ENCODE measurements at regions not wholly inside any gene's neighbourhood (a gene's known extent, or its start where the extent isn't known, plus 50 kb on each side); places are given as distances from the start of the nearest gene placed in this dataset.

DNA sequence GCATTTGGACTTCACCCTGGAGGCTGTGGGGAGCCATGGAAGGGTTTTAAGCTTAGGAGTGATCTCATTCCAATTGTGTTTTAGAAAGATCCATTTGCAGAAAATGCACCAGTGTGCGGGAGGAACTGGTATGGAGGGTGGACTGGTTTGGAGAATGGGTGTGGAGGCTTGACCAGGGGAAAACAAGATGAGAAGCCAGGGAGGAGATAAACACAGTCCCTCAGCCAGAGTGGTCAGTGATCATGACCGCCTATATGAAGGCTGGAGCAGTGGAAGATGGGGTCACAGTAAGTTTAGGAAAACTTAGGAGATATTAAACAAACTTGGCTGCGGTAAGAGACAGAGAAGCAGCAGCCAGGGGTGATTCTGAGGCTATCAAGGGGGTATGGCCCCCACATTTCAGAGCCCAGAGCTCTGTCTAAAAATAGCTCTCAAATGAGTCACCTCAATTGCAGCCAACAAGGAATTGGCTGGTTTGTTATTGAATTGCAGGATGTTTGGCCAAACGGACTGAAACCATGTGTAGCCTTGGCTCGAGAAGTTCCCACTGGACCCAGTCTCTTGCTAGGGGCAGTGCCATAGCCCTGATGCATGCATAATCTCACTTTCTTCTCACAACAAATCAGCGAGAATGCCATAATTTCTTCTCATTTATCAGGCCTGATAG is 159.9 kb upstream of the TOP1 start:
- TF ChIP-seq EZH2 (IDR thresholded peaks at IDR 0.05; ENCODE audit: borderline replicate concordance, insufficient read depth, low read depth, low read length, poor library complexity, severe bottlenecking) = no peak
- TF ChIP-seq, protein P1, sequence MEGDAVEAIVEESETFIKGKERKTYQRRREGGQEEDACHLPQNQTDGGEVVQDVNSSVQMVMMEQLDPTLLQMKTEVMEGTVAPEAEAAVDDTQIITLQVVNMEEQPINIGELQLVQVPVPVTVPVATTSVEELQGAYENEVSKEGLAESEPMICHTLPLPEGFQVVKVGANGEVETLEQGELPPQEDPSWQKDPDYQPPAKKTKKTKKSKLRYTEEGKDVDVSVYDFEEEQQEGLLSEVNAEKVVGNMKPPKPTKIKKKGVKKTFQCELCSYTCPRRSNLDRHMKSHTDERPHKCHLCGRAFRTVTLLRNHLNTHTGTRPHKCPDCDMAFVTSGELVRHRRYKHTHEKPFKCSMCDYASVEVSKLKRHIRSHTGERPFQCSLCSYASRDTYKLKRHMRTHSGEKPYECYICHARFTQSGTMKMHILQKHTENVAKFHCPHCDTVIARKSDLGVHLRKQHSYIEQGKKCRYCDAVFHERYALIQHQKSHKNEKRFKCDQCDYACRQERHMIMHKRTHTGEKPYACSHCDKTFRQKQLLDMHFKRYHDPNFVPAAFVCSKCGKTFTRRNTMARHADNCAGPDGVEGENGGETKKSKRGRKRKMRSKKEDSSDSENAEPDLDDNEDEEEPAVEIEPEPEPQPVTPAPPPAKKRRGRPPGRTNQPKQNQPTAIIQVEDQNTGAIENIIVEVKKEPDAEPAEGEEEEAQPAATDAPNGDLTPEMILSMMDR (IDR thresholded peaks at IDR 0.05) = no peak

All from B cell (primary cell).